SU-DHL-6 (cell line): ENCODE measurements at regions not wholly inside any gene's neighbourhood (a gene's known extent, or its start where the extent isn't known, plus 50 kb on each side); places are given as distances from the start of the nearest gene placed in this dataset.

ENCODE experiments used
- H2AFZ ChIP-seq: fragments of 200-600 bp; sonication (generic); 2 replicates; pipeline ENCODE4 v1.6.1; 2014; ENCODE audit warnings: low read depth, mild to moderate bottlenecking, moderate library complexity, mixed read lengths, antibody characterized with exemption, low read length; ENCODE audit not compliant: severe bottlenecking
- H3F3A ChIP-seq: fragments of 200-600 bp; shearing (Covaris generic); 2 replicates; pipeline ENCODE4 v1.6.0; 2016; ENCODE audit warnings: antibody characterized with exemption, mild to moderate bottlenecking; ENCODE audit not compliant: insufficient read depth
- H3K27ac ChIP-seq: fragments of 200-600 bp; sonication (generic); 2 replicates; pipeline ENCODE4 v1.5.1; 2016; ENCODE audit warnings: low read depth, mild to moderate bottlenecking, low read length, moderate library complexity, mixed read lengths
- H3K27me3 ChIP-seq: fragments of 200-600 bp; sonication (generic), shearing (Covaris generic); 2 replicates; pipeline ENCODE4 v1.6.0; 2014; ENCODE audit warnings: mild to moderate bottlenecking, low read length
- H3K36me3 ChIP-seq: fragments of 200-600 bp; sonication (generic); 2 replicates; pipeline ENCODE4 v1.6.1; 2014; ENCODE audit warnings: mild to moderate bottlenecking, low read length, mixed read lengths
- H3K4me2 ChIP-seq: fragments of 300-600, 200-600 bp; shearing (Covaris generic), sonication (generic); 2 replicates; pipeline ENCODE4 v1.6.0; 2014; ENCODE audit warnings: low read length, low read depth, mild to moderate bottlenecking; ENCODE audit not compliant: poor library complexity, severe bottlenecking
- H3K4me3 ChIP-seq: fragments of 200-600 bp; sonication (generic); 2 replicates; pipeline ENCODE4 v1.5.1; 2014; ENCODE audit warnings: antibody characterized with exemption, low read length, mild to moderate bottlenecking, mixed read lengths; ENCODE audit not compliant: insufficient read depth, poor library complexity, severe bottlenecking
- H3K79me2 ChIP-seq: fragments of 200-600 bp; sonication (generic); 2 replicates; pipeline ENCODE4 v1.6.1; 2014; ENCODE audit warnings: mild to moderate bottlenecking, low read length, moderate library complexity; ENCODE audit not compliant: insufficient read depth
- H3K9ac ChIP-seq: fragments of 200-600 bp; sonication (generic); 2 replicates; pipeline ENCODE4 v1.7.0; 2014; ENCODE audit warnings: mild to moderate bottlenecking, low read length
- H3K9me2 ChIP-seq: fragments of 200-600 bp; sonication (generic); replicated peaks from 2 replicates; pipeline ENCODE4 v1.6.1; 2014; ENCODE audit warnings: low read length; ENCODE audit not compliant: insufficient read depth
- H3K9me3 ChIP-seq: fragments of 200-600 bp; sonication (generic); 2 replicates; pipeline ENCODE4 v1.6.1; 2014; ENCODE audit warnings: low read length, mixed read lengths; ENCODE audit not compliant: insufficient read depth
- H4K20me1 ChIP-seq: fragments of 200-600 bp; sonication (generic); 2 replicates; pipeline ENCODE4 v1.6.1; 2014; ENCODE audit warnings: low read depth, mild to moderate bottlenecking, antibody characterized with exemption, low read length, moderate library complexity, mixed read lengths
- EZH2phosphoT487 ChIP-seq: fragments of 200-600 bp; sonication (generic), shearing (Covaris generic); conservative IDR thresholded peaks from 2 replicates; pipeline ENCODE4 v1.6.1; 2018; ENCODE audit warnings: mild to moderate bottlenecking, antibody characterized with exemption, low read length, moderate library complexity, mixed read lengths
- TF ChIP-seq, protein P1 (sequence below): fragments of 200-600 bp; sonication (generic); IDR thresholded peaks from one replicate; pipeline ENCODE4 v1.5.1; 2017; ENCODE audit warnings: antibody characterized with exemption, mild to moderate bottlenecking, low read length, moderate library complexity; ENCODE audit not compliant: insufficient read depth, poor library complexity, severe bottlenecking

DNA sequence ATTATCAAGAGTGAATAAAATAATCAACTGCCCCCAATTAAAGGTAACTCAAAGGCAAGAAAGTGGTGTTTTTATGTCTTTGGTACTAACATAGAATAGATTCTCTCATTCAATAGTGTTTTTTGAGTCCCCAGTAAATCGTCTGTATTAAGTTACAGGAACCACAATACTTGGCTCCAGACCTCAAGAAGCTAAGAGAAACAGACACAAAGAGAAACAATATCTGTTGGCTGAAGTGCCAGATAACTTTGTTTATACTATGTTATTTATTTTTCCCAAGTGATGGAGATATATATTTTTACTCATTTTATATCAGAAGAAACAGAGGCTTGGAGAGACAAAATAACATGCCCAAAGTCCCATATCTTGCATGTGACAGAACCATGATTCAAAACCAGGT is 201.7 kb upstream of the HNRNPA3 start:
- Histone ChIP-seq H3K36me3 (no peaks in the 10 kb centered on the region), H3K27ac (no peak overlapping the region), H3K4me3 (no peak overlapping the region), H3K4me2 (no peak overlapping the region), H3K9ac (no peak overlapping the region), H3K9me3 (no peaks in the 10 kb centered on the region), H3K79me2 (no peaks in the 10 kb centered on the region), H4K20me1 (no peaks in the 10 kb centered on the region), H3K9me2 (no peaks in the 10 kb centered on the region), H3K27me3 (no peaks in the 10 kb centered on the region), H3F3A (no peaks in the 10 kb centered on the region), H2AFZ (no peak overlapping the region)
- TF ChIP-seq, protein P1, sequence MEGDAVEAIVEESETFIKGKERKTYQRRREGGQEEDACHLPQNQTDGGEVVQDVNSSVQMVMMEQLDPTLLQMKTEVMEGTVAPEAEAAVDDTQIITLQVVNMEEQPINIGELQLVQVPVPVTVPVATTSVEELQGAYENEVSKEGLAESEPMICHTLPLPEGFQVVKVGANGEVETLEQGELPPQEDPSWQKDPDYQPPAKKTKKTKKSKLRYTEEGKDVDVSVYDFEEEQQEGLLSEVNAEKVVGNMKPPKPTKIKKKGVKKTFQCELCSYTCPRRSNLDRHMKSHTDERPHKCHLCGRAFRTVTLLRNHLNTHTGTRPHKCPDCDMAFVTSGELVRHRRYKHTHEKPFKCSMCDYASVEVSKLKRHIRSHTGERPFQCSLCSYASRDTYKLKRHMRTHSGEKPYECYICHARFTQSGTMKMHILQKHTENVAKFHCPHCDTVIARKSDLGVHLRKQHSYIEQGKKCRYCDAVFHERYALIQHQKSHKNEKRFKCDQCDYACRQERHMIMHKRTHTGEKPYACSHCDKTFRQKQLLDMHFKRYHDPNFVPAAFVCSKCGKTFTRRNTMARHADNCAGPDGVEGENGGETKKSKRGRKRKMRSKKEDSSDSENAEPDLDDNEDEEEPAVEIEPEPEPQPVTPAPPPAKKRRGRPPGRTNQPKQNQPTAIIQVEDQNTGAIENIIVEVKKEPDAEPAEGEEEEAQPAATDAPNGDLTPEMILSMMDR: no peak
- no peak for TF ChIP-seq EZH2phosphoT487

DNA sequence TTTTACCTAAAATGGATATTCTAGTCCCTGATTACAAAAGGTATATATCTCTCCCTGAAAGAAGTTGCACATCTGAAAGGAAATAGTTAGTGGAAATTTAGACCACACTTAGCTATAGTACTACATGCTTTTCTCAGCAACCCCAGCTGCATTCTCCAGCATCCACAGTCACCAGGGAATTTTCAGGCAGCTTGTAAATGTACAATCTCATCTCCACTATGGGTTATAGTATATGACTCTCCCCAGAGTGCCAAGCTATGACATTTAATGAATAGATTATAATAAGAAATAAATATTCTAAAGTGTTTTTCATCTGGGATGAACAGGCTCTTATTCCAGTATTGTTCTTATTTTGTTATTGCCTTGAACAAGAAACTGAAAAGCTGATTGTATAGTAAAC is 197.6 kb upstream of the HNRNPA3 start:
- TF ChIP-seq EZH2phosphoT487: no peak
- TF ChIP-seq, protein P1: no peak
- Histone ChIP-seq H3K9me3 (no peaks in the 10 kb centered on the region), H3K27me3 (no peaks in the 10 kb centered on the region), H2AFZ (no peak overlapping the region), H3K36me3 (no peaks in the 10 kb centered on the region), H3K79me2 (no peaks in the 10 kb centered on the region), H4K20me1 (no peaks in the 10 kb centered on the region), H3K9me2 (no peaks in the 10 kb centered on the region), H3K4me2 (no peak overlapping the region), H3F3A (no peaks in the 10 kb centered on the region), H3K4me3 (no peak overlapping the region), H3K9ac (no peak overlapping the region), H3K27ac (no peak overlapping the region)

DNA sequence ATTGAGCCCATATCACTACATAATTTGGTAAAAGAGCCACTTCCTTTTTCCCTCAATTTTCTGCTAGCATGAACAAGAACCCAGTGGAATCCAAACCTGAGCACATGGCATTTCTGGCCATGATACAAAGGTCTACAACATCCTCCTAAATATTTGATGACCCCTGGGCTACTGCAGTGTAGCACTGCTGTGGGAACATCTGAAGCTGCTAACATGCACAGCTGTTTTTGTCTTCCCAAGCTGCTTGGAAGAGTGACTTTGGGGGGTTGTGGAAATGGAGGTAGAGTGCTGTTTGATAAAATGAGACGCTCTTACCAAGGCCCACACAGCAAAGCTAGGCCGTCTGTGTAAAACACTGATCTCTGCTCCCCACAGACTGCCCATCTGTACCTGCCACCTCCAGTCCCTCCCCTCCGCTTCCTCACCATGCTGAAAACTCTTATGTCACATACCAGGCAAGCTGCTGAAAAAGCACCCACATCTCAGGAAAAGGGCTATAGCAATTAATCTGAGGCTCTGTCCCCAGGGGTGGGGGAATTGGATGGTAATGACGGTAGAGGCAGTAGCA is 197.2 kb upstream of the HNRNPA3 start:
- Histone ChIP-seq H3K9me2 (no peaks in the 10 kb centered on the region), H3F3A (no peaks in the 10 kb centered on the region), H3K9ac (no peak overlapping the region), H3K36me3 (no peaks in the 10 kb centered on the region), H3K4me2 (no peak overlapping the region), H4K20me1 (no peaks in the 10 kb centered on the region), H3K4me3 (no peak overlapping the region), H3K27ac (no peak overlapping the region), H3K27me3 (no peaks in the 10 kb centered on the region), H3K9me3 (no peaks in the 10 kb centered on the region), H3K79me2 (no peaks in the 10 kb centered on the region), H2AFZ (no peak overlapping the region)
- no peak for TF ChIP-seq EZH2phosphoT487
- TF ChIP-seq, protein P1: no peak
